ENCODE measurements at regions not wholly inside any gene's neighbourhood (a gene's known extent, or its start where the extent isn't known, plus 50 kb on each side); places are given as distances from the start of the nearest gene placed in this dataset.
"Not testable (repeated sequence)": the region's sequence is repeated elsewhere in the genome, so short reads cannot be mapped to it uniquely, and the experiment has no call there.

DNA sequence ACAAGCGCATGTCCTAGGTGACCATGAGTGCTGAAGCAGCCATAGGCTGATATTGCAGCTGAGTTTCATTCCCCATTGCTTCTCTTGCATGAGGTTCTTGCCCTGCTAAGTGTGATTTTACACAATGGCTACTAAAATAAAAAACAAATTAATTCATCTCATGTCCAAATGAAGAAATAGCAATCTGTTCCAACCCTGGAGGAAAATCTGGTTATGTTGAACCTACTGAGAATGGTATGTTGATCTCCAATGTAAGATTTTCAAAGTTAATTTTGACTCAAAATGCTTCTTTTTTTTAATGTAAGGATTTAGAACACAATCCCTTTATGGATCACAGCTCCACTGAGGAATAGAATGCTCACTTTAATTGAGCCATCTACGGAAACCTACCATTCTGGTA, 254.2 kb upstream of the CRBN start:
- DNase-seq: no peak

DNA sequence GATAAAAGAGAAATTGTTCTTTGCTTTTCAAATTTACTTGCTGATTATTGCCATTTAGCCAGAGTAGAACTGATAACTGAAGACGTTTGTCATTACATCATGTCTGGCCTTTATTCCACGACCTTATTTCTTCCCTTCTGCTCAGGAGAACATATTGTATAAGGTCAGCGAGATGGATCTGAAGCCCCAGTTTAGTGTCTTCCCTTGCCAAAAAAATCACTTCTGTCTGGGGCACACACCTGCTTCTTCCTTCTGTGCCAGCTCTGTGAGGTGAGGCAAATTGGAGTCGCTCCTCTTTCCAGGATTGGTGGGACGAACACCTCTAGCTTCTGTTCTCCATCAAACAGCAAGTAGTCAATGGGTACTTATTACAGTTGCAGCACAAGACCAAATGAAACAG, 250.3 kb upstream of the CRBN start:
- DNase-seq: no peak

DNA sequence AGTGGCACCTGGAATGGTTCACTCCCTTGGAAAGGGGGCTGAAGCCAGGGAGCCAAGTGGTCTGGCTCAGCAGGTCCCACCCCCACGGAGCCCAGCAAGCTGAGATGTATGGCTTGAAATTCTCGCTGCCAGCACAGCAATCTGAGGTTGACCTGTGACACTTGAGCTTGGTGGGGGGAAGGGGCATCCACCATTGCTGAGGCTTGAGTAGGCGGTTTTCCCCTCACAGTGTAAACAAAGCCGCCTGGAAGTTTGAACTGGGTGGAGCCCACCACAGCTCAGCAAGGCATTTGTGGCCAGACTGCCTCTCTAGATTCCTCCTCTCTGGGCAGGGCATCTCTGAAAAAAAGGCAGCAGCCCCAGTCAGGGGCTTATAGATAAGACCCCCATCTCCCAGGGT, 228.2 kb upstream of the CRBN start:
- not testable (repeated sequence) for DNase-seq

DNA sequence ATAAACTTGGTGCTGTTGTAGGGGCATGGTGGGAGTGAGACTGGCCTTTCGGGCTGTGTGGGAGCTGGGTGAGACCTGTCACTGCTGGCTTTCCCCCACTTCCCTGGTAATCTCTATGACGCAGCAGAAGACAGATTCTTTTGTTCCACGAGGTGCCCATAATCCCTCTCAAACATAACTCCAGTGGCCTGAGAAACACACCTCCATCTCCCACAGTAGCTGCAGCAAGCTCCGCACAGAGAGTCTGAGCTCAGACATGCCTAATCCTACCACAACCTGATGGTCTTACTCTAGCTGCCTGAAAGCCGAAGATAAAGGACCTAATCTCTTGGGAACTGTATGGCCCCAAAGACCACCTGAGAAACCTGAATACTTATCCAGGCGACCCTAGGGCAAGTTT, 225.6 kb upstream of the CRBN start:
- no peak for DNase-seq

DNA sequence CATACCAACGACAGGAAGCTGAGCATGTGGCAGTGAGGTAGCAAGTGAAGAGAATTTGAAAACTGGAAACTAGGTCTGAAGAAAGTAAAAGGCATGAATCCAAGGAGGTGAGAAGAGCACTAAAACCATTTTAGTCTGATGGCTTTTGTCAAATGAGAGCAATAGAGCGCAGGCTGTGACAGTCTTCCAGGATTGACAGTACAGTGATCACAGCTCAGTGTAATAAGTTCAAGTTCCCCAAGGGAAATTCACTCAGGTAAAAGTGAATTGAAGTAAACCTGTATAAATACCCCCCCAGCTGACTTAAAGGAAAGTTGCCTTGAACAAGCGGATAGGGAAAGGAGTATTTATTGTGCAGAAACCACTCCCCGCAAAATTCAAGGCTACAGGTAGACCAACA, 224.2 kb upstream of the CRBN start:
- no peak for DNase-seq

DNA sequence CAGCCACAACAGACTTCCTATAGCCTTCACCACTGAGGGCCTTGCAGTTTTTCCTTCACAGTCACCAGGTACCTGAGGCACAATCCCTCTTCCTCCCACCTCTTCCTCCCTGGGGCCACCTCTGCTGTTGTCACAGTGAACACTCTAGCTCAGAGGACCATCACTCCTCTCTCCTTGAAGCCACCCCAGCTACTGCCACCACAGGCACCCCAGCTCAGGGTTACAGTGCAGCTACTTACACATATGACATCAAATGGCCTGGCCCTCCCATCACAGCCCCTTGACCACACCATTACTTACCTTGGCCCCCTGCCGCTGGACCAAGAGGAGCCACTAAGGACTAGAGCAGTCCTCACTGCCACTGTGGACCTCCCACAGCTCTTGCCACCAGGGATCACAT, 213.5 kb upstream of the CRBN start:
- DNase-seq: no peak

DNA sequence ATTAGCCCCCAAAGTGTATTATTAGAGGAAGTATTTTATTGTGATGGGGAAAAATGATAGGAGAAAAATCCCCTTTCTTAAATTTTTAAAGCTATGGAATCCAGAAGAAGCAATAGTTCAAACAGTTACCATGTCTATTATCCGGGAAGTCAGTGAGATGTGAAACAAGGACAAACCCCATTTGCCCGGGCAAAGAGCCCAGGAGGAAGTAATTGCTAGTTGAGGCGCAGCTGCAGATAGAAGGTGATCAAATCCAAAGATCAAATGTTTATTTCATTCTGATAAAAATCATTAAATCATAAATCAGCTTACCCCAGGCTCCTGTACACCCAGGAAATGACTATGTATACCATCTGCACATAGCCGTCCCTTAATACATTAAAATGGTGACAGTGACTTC, 204.0 kb upstream of the CRBN start:
- DNase-seq: no peak

DNA sequence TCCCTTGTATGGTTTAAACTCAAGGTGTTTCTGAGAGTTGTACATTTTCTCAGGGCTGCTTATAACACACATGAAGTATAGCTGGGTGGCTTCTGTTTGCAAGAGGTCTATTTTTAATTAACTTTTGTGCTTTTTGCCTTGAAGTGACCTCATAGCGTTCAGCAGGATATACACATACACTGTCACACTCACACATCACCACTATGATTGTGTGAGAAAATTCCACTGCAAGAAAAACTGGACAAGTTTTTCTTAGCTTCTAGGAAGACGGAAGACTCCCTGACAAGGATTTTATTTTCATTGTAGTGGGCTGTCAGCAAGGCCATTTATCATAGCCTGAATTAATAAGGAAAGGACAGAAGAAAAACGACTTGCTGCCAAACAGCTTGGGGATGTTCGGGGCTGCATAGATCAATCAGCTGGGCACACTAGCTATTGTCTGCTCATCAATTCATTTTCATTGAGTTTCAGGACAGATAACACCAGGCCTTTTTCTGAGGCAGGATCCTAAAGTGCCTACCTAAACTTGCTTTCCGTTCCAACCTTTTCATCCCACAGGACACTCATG, 192.8 kb upstream of the CRBN start:
- no peak for DNase-seq

DNA sequence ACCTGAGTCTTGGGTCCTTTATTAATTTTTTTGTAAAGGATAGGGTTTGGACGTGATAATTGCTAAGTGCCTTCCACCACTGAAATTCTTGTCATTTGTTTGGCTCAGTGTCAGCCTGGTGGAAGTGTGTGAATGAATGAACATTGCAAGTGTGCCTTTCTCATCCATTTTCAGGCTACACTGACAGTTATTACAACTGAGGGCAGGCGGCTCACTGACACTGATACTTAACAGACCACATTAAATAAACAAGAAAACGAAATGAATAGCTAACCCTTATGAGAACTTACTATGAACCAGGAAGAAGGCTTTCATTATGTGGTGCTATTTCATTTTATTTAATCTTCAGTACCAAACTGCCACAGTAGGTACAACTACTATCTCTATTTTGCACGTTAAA, 188.8 kb upstream of the CRBN start:
- DNase-seq: no peak

DNA sequence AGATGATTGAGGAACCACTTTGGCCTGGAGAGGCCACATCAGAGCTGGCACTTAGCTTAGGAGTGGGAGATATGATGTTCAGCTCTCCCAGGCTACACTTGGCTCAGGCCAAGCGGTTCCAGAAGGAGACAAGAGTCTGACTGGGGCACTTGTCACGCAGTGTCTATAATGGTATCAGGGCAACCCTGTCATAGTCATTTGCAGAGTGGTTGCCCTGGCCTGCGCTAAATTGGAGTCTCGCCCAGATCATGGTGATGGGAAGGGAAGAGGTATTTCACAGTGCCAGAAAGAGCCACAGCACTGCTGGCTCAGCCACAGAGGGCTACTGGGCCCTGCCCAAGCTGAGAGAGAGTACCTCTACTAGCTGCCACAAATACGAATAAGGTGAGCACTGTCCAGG, 186.9 kb upstream of the CRBN start:
- DNase-seq: no peak

DNA sequence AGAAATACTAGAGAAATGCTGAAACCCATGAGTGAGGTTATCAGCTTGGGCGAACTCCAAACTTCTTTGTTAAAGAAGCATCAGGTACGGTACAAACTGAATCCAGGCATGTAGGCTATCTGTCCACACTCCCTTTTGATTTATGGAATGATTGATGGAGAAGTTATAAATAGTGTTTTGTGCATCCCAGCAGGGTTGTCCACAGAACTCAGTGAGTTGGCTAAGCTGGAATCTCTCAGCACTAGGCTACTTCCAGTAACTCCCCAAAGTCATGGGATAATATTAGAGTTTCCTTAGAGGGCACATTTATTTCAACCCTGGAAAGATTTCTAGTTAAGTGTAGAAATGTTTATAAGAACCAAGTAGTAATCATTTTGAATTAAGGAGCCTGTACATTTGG, 186.2 kb upstream of the CRBN start:
- DNase-seq: no peak

DNA sequence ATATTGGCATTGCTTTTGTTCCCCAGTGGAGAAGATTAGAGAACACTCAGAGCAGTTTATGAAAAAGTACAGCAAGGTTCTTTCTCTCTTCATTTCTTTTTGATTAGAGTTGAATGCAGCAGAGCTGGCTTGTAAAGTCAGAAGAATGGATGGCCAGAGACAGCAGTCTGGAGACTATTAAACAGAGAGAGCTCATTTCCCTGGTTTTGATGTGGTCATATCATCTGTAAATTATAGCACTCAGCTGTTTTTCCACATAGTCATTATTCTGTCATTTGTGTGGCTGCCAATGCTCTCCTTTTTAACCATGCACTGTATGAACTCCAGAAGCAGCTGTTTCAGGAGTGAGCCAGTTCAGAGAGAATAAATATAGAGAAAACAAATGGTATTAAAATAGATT, 177.4 kb upstream of the CRBN start:
- no peak for DNase-seq

DNA sequence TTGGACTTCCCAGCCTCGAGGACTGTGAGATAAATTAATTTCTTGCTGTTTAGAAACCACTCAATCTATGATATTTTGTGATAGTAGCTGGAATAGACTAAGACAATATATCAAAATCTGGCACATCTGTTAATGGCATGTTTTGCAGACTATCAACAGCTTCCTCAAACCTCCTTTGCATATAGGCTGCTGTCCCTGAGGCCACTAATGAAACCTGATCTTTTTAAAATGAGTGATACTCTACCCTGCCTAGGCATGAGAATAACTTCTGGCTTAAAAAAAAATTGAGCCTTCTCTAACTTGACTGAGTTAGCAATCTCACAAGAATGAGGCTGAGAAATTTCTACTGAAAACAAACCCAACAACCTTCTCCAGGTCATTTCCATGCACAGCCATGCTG, 176.0 kb upstream of the CRBN start:
- no peak for DNase-seq

DNA sequence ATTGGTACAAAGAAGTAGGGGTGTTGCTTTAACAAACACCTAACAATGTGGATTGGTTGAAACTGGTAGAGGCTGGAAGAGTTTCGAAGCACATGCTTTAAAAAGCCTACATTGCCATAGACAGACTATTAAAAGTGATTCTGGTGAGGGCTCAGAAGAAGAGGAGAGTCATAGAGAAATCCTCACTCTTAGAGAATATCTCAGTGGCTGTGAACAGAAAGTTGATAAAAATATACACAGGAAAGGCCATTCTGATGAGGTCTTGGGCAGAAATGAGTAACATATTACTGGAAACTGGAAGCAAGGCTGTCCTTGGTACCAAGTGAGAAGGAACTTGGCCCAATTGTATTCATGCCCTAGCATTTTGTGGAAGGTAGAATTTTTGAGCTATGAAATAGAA, 173.7 kb upstream of the CRBN start:
- no peak for DNase-seq

DNA sequence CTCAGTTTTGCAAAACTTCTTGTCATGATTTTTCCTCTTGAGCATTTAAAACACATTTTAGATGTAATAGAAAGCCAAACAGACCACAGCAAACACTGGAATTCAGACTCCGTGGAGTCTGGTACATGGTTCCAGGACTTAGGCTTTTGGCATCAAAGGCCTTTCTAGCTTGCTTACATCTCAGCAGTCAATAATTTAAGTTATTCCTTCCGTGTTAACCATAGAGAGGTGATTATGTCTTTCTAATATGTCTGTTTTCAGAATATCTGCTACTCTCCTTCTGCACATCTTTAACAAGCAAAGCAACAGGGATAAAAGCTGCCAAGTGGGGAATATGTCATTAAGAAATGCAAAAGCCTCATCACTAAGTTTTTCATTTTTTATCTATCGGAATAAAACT, 171.7 kb upstream of the CRBN start:
- DNase-seq: no peak

DNA sequence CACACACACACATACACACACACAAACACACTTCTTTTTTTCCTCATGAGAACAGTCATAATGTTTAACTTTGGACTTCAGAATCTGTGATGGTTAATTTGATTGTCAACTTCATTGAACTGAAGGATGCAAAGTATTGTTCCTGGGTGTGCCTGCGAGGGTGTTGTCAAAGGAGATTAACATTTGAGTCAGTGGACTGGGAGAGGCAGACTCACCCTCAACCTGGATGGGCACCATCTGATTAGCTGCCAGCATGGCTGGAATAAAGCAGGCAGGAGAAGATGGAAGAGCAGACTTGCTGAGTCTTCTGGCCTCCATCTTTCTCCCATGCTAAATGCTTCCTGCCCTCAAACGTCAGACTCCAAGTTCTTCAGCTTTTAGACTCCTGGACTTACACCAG, 167.6 kb upstream of the CRBN start:
- not testable (repeated sequence) for DNase-seq

DNA sequence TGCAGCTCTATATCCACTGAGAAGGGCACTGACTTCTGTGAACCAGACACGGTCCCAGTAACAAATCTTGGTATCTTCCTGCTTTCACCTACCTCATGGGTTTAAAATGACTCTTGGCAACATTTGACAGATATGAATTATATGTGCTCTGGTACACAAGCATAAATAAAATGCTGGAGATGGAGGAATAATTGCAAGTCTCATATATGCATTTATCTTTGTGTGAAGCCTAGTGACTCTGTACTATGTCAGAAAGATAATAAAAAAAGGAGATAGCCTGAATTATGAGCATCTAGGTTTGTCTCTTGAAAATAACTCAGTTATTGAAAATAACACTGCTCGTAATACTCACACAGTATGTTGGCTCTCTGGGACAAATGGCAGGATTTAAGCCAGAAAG, 167.1 kb upstream of the CRBN start:
- no peak for DNase-seq

DNA sequence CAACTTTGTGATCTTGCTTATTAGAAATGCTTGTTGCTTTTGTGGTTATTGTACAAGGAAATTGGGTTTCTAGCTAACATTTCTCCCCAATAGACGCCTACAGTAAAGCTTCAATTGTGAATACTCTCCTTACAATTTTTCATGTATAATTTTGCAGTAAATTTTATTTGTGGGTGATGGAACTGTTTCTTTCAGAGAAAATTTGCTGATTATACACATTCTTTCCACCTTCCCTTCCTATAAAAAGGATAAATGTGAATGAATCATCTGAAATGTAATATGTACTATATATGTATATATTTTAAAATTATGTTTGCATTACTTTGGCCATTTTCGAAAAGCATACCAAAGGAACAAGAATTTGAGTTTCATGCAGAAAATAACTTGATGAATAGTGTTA, 162.7 kb upstream of the CRBN start:
- DNase-seq: no peak

DNA sequence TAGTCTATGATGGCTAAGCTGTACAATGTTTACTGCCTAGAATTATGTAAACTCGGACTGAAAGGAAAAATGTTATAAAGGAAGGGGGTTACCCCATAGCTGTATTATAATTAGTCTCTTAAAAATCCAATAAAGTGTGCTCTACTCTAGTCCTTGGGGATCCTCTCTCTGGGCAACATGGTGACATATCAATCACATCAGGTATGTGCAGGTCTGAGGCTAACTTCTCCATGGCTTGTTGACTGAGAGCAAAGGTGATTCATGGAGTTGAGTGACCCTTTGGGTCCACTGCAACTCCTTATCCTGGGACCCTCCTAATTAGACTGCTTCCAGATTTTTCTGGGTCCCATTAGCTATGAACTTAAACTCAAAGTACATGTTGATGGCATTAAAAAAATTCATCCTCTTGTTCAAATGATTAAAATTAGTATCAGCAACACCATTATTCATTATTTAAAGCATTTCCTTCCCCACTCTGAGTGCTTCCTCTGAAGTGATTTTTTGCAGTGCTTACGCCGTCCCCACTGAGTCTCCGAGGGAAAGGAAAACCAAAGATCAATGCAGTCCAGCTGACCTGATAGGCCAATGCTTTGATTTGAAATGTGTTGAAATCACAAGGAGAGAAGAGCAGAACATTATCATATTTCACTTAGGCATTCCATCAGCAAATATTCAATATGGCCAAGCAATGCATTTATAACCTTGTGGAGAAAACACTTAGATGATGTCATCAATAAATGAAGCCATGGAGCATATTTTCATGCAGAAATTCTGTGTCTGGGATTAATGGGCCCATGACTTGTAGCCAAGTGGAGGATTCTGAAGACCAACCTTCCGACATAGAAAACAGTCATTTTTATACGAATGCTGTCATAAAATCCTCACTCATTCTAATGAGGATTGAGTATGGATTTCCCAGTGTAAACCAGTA, 161.7 kb upstream of the CRBN start:
- no peak for DNase-seq

DNA sequence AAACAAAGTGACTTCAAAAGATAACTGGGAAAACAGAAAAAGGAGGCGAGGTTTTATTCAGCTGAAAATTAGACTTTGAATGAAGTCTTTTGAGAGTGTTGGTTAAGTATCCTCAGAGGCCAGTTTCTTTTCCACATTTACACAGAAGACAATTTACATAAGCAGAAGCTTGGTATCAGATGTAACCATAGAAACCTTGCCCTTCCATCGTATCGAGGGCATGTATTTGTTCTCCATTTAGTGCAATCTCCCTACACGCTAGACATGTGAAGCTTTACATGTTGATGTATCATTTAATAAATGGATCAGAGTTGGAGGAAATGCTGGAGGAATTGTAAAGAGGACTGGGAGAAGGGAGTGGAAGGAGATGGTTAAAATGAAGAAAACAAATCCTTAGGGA, 161.0 kb upstream of the CRBN start:
- DNase-seq: no peak

DNA sequence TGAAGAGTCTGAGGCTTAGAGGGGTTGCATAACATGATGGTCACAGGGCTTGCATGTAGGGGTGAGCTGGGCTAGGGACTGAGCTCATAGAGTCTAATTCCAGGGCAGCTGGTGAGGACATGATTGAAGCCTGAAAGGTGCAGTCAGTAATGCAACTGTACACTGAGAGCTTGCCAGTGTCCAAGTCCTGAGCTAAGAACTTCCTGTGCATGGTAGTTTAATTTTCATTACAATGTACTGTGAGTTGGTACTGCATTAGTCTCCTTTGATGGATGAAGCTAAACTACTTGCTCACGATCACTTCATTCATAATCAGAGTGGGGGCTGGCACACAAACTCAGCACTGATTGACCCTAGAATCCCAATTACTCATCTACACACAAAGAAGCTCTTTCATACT, 156.4 kb upstream of the CRBN start:
- DNase-seq: no peak

DNA sequence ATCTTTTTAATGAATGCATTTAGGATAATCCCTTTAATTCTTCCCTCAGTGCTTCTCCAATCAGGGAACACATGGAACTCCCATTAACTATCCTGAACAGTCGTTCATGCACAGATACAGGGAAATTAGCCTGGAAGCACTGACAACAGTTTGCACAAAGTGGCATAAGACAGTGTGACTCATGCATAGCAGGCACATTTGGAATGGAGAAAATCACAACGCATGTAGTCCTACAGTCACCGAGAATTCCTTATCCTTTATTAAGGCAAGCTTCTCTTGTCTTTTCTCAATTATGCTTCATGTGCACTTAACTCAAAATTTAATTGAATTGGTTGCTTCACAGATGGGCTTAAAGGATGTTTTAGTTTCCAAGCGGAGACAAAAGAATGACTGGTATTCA, 155.0 kb upstream of the CRBN start:
- DNase-seq: no peak

DNA sequence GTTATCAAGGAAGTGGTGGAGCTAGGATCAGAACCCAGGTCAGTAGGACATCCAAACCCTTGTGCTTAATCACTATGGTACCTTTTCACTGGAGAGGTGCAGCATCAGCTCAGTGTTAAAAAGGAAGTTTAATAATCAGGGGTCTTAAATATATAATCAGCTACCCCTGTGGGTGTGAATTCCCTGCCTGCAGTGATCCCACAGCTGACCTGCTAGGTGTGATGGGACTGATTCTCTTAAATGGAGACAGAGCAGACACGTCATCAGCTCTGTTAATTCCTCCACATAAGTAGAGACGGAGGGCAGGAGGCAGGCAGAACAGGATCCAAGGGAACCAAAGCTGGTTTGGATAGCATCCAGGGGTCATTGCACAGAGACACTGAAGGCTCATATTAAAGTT, 154.1 kb upstream of the CRBN start:
- DNase-seq: no peak

DNA sequence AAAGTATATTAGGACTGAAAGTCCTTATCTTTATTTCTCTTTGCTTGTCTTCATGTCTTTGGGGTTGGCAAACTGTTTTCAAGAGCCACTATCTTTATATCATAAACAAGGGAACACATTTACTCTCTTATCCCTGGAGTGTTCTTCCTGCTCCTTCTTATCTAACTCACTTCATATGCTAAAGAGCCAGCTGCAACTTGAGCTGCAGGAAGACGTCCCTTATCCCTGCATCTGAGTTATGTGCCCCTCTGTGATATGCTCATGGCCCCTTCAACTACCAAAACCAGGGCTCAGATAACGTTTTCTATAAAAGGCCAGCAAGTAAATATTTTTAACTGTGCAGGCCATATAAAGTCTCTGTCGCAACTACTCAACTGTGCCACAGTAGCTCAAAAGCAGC, 137.0 kb upstream of the CRBN start:
- DNase-seq: no peak

DNA sequence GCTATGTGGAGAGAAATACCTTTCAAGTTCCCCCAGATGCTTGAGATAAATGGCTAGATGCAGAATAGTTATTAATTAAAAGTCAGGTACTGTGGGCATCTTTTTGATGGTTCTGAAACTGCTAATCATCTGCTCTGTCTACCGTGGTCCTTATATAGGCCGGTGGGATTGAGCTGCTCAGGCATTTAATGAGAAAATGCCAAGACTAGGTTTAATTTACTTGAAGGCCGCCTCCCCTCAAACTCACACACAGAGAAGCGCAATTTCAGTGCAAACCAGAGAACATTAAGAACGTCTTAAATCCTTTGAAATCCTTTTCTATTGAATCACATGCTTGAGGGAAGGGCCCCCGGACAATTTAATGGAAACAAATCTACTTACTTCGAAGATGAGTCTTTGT, 136.4 kb upstream of the CRBN start:
- DNase-seq: no peak

All from NCI-H510A (cell line).